Inflammatory macrophage (primary cell): ENCODE measurements at regions not wholly inside any gene's neighbourhood (a gene's known extent, or its start where the extent isn't known, plus 50 kb on each side); places are given as distances from the start of the nearest gene placed in this dataset.

Experiments used
- DNase-seq, 2 donors: peaks; one replicate each; pipeline ENCODE4 v3.0.0-alpha.2; 2020 to 2022

DNA sequence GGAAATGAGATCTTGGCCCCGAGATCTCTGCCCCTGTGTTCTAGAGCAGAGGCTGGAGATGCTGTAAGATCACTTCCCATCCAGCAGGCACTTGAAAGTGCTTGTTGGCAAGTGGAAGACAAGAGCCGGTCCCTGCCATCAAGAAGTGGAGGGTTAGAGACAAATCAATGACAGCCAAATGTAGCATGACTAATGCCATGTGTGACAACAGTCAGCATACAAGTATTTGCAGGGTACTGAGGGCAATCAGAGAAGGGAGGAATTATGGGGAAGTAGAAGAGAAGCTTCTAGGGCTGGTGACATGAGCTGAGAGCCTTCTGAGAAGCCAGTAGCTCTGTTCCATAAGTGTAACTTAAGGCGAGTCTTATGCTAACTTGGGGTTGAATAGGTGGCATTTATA lies 58.6 kb downstream of the TMEM17 start:
- DNase-seq, result no peak

DNA sequence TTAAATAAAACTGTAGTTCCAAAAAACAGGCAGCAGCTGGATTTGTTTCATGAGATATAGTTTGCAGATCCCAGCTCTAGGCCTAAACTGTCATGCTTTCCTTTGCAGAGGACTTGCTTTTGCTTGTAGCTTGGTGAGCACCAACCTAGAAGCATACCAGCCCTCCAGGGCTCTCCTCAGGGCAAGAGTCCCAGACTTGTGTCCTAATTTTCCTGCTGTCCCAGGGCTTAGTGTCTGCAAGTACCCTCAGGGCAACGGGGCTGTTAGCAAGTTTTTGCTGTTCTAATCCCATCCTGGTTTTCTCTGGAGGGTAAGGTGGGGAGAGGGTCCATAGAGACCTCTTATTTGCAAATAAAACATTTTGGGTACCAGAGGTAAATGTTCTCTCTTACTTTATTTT lies 59.5 kb downstream of the TMEM17 start:
- DNase-seq, result no peak

DNA sequence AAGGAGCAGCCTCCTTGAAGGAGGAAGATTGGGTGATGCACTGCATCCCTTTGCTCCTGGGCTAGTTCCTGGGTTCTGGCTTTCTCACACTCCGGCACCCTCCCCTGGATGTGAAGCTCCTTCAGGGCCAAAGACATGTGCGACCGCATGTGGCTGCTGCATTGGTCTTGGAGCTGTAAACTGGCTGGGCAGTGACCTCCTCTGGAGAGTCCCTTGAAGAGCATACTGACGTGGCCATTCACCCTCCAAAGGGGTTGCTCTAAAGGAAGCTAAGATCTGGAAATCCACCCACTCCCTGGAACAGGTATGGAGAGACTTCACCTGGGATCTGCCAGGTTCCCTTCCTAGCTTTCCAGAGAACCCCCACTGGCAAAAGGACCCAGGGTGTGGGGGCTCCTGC lies 62.1 kb downstream of the TMEM17 start:
- DNase-seq, result no peak

DNA sequence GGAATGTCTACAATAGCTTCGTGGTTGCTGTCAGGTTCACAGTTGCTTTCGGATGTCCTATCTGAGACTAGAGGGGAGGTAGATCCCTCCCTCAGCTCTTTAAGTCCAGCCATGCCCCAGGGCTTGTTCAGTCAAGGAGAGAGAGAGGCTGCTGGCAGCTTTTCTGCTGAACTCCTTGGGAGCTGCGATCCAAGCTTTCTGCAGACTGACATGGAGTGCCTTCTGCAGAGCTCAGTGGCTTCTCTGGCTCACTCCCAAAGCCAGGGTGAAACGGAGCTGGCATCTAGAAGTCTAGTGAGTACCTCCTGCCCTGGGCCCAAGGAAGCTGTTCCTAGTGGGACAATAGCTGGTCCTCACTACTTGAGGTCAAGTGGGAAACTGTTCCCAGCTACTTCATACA lies 62.5 kb downstream of the TMEM17 start:
- no peak for DNase-seq

GRCh38 chr2:62441824-62442223 lies 64.2 kb downstream of the TMEM17 start:
- no peak for DNase-seq

DNA sequence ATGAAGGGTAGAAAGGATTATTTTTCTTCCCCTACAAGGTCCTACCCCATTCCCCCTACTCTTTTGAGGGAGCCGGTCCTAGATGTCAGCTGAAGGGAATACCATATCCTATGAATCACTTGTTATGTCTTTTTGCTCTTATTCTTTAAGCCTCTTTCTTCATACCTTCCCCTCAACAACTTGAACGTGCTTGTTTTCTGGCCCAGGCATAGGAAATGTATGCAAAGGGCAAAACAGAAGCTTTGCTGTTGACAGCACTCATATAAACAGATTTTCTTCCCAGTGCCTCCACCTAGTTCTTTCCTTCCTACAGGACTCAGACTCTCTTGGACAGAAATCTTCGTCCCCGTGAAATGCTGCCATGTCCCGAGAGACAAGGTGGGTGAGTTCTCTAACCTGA lies 64.6 kb downstream of the TMEM17 start:
- DNase-seq, result no peak

DNA sequence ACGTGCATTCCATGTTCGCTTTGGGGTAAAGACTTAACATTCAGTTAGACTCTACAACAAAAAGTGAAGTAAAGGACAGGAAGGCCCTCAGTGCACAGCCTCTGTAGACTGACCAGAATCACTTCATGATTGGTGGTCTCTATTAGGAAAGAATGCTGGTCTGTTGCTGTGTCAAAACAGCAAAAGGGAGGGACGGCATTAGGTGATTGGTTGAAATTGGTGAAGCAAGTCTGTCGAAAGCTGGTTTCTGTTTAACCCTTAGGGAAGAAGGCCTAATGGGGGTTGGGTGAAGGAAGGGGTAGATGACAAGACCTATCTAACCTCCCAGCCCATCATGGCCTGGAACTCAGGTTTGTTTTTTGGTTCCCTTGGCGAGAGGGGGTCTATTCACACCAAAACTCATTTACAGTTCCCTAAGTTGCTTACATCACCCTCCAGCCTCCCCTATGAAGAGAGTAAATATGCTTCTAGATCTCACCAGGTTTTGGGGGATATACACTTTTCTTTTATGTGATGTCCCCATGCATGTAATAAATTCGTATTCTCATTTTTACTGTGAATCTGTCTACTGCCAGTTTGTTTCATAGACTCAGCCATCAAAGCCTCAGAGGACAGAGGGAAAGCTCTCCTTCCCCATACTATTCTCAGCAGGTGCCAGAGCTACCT lies 65.6 kb downstream of the TMEM17 start:
- no peak for DNase-seq

DNA sequence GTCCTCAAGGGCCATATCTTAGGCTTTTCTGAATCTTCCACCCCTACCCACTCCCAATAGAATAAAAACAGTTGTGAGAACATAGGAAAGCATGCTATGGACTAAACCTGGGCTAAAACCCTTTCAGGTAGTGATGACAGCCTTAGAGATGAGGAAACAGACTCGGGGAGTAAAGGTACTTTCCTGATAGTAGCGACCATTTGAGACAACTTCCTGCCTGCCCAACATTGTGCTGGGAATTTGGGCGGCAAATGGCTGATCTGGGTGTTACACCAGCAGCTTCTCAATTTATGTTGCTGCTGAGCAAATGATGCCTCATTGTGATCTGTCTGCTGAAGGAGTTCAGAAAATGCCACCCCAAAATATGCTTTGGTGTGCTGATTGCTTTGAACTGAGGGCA lies 66.6 kb downstream of the TMEM17 start:
- DNase-seq, result no peak

DNA sequence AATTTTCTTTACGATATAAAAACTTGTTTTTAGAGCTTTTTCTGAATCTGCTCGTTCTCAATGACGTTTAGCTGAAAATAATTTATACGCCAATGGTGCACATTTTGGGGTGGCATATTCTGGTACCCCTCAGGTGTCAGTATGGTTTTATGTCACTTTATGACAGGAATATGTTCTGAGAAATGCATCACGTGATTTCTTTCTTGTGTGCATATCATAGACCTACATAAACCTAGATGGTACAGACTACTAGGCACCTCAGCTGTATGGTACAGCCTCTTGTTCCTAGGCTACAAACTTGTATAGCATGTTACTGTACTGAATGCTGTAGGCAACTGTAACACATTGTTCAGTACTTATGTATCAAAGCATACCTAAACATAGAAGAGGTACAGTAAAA lies 68.2 kb downstream of the TMEM17 start:
- no peak for DNase-seq

DNA sequence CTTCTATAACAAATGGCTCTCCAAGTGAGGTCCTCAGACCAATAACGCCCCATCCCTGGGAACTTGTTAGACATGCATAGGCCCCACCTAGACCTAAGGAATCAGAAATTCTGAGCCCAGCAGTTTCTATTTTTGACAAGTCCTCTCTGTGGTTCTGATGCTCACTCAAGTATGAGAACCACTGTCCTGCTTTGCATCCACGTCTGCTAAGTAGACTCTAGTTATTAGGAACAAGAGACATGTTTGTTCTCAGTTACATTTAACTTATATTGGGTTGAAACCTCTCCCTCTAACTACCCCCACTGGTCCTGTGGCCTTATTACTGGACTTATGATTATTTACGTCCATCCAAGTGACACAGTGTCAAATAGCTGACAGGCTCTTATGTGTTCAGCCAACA lies 70.3 kb downstream of the TMEM17 start:
- no peak for DNase-seq

DNA sequence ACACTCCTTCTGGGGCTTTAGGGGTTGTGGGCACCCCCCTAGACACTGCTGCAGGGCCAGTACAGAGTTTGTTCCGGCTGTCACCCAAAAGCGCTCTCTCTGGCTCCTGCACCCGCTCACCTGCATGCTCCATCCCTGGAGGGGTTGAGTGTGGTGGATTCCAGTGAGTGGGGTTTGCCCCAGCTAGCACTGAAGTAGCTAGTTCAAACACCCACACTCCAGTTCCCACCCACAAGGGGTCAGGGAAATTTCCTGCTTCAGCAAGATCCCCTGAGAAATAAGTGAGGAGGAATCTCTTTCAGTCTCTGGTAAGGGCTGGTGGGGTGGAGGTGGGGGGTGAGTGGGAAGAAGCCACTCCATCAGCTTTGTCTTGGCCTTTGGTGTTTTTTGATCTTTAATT lies 73.6 kb downstream of the TMEM17 start:
- DNase-seq, result no peak

DNA sequence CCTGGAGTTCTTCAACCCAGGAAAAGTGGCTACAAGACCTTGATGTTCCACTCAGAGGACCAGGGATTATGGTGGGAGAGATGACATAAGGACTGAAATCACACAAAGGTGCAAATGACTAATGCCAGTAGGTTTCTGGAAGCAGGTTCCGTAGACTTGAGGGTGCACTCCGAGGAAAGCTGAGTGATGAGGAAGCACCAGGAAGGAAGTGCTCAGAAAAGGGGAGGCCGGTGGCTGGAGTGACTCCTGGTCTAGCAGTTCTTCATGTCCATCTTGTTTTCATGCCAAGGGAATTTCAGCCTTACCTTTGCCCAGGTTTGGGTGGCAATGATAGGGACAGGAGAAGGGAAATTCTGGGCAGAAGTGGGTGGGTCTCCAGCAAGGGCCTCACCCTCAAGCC lies 74.5 kb downstream of the TMEM17 start:
- no peak for DNase-seq

DNA sequence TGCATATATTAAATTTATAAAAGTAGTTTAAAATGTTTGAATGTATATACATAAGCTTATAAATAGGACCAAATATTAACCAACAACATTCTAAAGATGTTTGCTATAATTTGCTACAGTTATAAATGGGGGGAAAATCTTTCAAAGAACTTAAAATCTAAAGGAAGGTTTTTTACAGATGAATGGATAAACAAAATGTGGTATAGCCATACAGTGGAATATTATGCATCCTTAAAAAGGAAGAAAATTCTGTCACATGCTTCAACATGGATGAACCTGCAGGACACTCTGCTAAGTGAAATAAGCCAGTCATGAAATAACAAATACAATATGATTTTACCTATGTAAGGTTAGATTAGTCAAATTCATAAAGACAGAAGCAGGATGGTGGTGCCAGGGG lies 75.8 kb downstream of the TMEM17 start:
- DNase-seq, result no peak

DNA sequence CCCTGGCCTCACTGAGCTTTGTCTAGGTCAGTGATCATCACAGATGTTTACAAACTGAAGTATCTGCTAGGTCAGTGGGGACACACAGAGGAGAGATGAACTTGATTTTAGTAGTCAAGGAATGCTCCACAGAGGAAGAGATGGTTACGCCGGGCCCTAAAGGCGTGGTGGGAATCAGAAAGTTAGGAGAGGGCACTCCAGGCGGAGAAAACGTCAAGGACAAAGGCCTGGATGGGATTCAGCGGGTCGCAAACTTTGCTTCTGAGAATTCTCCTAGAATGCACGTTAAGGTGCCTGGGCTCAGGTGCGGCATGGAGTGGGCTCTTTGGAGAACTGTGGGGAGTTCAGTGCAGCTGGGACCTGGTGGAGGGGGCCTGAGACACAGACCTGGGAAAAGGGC lies 78.8 kb downstream of the TMEM17 start:
- DNase-seq, result no peak

DNA sequence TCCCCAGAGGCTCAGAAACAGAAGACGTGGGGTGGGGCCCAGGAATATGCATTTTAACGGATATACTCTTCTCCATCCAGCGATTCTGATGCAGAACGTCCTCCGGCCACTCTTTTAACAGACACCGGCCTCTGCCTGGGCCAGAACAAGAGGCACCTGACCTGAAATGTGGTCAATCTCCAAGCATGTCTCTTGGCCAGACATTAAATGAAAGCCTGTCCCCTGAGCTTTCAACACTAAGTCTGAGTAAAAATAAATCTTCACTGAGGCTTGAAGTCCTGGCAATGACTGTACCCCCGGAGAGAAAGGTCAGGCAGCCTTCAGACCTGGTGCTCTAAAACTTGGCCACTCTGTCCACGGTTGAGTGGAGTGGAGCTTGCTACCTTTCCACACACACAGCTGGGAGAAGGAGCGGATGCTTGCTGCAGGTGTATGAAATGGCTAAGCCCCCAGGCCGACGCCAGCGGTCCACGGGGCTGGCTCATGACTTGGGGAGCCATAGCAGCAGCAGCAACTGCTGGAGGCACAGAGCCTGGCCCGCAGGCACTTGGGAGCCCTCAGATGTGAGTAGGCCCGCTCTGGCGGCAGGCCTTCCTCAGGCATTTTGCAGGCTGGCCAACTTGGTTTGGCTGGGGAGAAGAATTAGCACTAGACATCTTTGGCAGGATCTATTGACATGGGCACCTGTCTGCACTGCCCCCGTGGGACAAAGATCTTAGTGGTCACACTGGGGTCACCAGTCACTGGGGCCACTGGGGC lies 79.7 kb downstream of the TMEM17 start:
- no peak for DNase-seq

GRCh38 chr2:62425684-62426083 lies 80.3 kb downstream of the TMEM17 start:
- DNase-seq, result no peak

DNA sequence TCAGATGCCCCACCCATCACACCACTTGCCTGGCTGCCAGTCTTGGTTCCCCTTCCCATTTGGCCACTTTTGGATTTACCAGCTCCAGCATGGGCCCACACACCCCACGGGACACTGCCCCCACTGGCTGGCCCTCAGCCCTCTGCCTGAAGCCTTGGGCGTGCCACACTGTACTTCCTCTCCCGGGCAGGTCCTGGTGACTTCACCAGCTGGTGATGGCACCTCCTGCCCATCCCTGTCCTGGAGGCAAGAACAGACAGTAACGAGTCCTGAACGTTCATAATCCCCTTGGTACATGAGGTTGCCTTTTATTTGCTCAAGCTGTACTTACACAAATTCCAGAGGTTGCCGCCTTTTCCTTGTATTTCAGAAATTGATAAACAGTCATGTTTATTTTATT lies 81.1 kb downstream of the TMEM17 start:
- peak; percentile 33 to 42 for DNase-seq

- DNase-seq, result no peak
Measured at GRCh38 chr2:62423883-62424458, 82.0 kb downstream of the TMEM17 start.

GRCh38 chr2:62423235-62423634 lies 82.8 kb downstream of the TMEM17 start:
- no peak for DNase-seq

DNA sequence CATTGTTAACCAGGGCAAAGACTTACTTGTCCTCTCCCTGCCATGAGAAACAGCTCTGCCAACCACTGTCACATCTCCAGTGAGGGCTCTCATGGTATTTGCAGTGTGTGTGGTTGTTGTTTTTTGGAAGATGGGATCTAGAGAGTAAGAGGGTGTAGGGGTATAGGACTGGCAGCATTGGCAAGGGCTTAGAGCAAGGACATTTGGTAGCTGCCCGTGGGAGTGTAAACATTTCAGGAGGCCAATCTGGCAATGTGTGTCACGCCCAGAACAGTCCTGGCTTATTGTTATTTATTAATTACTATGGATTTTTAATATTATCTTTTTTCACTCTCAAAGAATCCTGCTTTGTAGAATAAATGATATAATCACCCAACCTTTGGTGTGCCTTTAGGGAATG lies 90.5 kb downstream of the TMEM17 start:
- no peak for DNase-seq

- peak; percentile 67 to 74 for DNase-seq
Measured at GRCh38 chr2:62415019-62415431, 91.0 kb downstream of the TMEM17 start.

DNA sequence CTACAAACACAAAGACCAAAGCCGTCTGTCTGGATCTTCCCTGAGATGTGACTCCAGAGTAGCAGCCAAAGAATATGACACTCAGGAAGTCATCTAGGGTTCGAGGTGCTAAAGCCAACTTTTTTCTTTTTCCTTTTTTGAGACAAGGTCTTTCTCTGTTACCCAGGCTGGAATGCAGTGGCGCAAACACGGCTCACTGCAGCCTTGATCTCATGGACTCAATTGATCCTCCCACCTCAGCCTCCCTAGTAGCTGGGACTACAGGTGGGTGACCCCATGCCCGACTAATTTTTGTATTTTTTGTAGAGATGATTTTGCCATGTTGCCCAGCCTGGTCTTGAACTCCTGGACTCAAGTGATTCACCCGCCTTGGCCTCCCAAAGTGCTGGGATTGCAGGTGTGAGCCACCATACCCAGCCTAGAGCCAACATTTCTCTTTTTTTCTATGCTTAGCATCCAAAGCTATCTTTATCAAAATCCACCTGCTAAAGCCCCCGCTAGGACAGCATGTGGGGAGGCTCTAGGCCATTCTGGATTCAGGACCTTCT lies 92.8 kb downstream of the TMEM17 start:
- no peak for DNase-seq

- no peak for DNase-seq
Measured at GRCh38 chr2:62412347-62412742, 93.7 kb downstream of the TMEM17 start.

DNA sequence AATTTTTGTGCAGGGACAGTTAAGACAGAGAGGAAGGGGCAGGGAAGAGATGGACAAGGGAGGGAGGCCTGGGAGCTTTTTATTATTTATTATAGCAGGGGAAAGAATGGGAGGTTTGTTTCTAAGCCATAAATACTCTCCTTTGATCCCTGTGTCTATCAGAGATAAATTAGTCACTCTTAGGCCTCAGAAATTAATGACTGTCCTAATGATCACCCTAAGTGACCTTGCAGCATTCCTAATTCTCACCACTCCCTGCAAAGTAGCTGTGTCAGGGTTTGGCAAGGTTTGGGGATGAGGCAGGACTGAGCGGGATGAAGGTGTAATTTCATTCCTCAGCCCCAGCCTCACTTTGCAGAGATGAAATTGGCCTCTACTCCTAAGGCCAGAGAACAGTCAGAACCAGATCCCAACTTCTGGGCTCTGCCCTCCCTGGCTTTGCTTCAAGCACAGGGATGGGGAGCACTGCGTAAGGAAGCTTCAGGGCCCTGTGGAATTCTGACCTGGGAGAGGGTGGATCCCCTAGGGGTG lies 95.0 kb downstream of the TMEM17 start:
- no peak for DNase-seq
